GM12873 (cell line): ENCODE measurements at regions not wholly inside any gene's neighbourhood (a gene's known extent, or its start where the extent isn't known, plus 50 kb on each side); places are given as distances from the start of the nearest gene placed in this dataset.

Experiments
- TF ChIP-seq, protein P1 (sequence below): IDR thresholded peaks from 2 replicates; pipeline ENCODE4 v1.5.1; 2012; ENCODE audit warnings: low read depth, mild to moderate bottlenecking, moderate library complexity, low read length, control low read depth; ENCODE audit not compliant: insufficient read depth; ENCODE audit errors: missing control alignments

DNA sequence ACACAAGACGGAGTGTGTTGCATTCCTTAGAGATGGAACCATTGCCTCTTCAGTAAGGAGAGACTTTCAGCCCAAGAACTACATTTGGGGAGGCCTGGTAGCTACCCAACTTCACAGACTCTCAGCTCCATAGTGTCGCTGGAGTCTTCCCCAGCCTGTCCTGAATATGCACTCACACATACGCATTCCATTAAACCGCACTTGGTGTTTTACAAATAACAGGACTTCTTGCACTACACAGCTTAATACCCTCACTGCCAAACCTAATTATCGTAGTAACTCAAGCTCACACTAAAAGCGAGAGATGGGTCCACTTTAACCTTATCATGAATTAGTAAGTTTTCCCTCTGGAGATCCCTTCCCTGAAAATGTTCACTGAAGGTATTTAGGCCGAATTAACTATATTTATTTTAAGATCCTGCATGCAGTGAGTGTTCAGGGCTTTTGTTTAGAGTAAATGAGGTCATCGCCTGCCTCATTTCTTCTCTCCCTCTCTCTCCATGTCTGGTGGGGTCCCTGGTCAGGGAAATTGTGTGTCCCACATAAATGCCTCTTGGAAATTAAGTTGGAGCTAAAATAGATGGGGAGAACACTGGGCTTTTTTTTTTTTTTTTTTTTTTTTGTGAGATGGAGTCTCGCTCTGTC lies 171.9 kb downstream of the FAM43A start:
- TF ChIP-seq, protein P1, sequence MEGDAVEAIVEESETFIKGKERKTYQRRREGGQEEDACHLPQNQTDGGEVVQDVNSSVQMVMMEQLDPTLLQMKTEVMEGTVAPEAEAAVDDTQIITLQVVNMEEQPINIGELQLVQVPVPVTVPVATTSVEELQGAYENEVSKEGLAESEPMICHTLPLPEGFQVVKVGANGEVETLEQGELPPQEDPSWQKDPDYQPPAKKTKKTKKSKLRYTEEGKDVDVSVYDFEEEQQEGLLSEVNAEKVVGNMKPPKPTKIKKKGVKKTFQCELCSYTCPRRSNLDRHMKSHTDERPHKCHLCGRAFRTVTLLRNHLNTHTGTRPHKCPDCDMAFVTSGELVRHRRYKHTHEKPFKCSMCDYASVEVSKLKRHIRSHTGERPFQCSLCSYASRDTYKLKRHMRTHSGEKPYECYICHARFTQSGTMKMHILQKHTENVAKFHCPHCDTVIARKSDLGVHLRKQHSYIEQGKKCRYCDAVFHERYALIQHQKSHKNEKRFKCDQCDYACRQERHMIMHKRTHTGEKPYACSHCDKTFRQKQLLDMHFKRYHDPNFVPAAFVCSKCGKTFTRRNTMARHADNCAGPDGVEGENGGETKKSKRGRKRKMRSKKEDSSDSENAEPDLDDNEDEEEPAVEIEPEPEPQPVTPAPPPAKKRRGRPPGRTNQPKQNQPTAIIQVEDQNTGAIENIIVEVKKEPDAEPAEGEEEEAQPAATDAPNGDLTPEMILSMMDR, result no peak

DNA sequence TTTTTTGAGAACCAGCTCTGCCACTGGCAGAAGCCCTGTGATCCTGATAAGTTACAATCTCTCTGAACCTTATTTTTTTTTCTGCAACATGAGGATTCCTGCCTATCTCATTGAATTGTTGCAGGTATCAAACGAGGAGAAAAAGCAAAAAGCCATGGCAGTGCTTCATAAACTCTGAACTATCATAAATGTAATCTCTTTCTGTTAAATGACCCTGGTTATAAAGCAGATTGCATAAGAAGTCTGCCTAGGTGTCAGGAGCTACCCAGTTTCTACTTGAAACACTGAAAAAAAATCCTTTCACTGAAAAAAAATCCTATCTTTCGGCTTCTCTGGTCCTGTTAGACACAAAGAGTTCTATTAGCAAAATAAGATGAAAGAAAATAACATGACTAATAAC lies 172.7 kb downstream of the FAM43A start:
- TF ChIP-seq, protein P1, result no peak

DNA sequence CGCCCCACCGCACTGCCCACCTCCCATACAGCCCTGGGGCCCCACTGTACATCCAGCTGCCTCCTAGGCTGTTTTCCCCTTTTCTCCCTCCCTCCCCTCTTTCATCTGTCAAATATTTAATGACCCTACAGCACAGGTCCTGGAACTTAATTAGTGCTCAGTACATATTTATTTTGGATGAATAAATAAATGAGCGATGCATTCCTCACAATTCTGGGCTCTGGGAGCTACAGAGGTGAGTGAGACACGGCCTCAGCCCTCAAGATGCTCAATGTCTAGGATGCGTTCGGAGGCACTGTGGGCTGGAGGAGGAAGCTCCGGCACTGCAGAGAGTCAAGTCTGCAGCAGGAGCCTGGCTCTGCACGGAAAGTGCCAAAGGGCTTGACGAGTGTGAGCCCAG lies 175.0 kb downstream of the FAM43A start:
- TF ChIP-seq, protein P1, result no peak

DNA sequence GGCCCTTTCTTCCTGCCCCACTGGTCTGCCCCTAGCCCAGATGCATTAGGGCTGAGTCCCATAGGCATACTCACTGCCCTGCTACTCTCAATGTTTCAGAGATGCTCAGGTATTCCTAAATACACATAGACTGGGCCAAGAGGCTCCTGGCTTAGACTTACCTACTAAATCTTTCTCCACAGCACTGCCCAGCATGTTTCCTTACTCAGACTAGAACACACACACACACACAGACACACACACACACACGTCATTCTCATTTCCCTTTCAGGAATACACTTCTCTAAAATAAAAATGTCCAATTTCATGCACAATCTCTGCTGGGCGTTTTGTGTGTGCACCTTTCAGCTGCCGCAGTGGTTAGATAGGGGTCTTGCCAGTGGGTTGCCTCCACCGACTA lies 175.7 kb downstream of the FAM43A start:
- TF ChIP-seq, protein P1, result no peak

DNA sequence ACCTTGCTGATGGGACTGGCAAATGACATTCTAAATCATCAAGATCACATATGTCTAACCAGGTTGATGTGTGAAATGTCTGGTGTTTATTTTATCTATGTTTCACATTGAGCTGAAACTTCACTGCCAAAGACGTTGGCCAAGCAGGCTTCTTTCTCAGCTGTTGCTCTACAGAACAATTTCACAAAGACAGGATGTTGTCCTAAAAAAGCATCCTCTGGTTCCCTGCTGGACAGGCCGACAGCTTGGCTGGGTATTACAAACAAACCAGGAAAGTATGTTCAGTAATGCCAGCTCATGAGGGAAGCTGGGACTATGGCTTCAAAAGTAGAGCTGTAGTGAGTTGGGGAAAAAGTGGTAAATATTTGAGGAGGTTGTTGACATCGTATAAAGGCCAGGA lies 179.4 kb downstream of the FAM43A start:
- TF ChIP-seq, protein P1, result no peak

DNA sequence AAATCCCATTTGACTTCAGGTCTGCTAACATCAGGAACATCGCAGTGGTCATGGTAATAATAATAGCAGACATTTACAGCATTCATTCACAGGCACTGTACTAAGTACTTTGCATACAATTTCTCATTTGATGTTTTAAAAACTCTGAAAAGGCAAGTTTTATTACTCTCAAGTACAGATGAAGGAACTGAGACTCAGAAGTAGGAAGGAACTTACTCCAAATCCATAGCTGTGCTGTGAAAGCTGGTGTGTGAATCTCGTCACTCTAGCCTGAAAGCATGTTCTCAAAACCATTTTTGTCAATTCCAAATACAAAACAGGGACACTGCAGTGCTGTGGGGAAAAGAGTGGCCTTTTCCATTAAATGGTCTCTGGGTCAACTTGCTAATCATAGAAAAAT lies 179.9 kb downstream of the FAM43A start:
- TF ChIP-seq, protein P1, result no peak

DNA sequence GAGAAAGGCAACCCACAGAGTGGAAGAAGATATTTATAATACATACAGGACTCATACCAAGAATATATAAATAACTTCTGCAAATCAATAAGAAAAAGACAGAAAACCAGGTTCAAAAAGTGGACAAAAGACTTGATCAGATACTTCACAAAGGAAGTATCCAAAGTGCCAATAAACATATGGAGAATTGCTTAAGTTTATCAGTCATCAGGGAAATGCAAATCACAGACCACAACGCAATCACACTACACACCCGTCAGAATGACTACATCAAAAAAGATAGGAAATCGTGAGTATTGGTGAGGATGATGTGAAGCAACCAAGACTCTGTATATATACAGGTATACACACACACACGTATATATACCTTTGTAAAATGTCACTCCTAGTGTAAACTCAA lies 180.6 kb downstream of the FAM43A start:
- TF ChIP-seq, protein P1, result no peak
